HG03565 (cell line): ENCODE measurements at regions not wholly inside any gene's neighbourhood (a gene's known extent, or its start where the extent isn't known, plus 50 kb on each side); places are given as distances from the start of the nearest gene placed in this dataset.
"Not testable (repeated sequence)": the region's sequence is repeated elsewhere in the genome, so short reads cannot be mapped to it uniquely, and the experiment has no call there.

ENCODE experiments used
- ATAC-seq: cut with Tn5 transposase; IDR thresholded peaks from one replicate; pipeline ENCODE4 v1.9.1; 2021; ENCODE audit warnings: mild to moderate bottlenecking, moderate library complexity; ENCODE audit not compliant: unreplicated experiment

- ATAC-seq, result no peak
These were observed 158.1 kb upstream of the ZNF521 start for GRCh38 chr18:25510096-25510495.

- no peak for ATAC-seq
These were observed 151.7 kb upstream of the ZNF521 start for GRCh38 chr18:25503567-25504081.

GRCh38 chr18:25497151-25497794 is 145.3 kb upstream of the ZNF521 start:
- ATAC-seq, result no peak

GRCh38 chr18:25496544-25496943 is 144.6 kb upstream of the ZNF521 start:
- ATAC-seq, result no peak

- ATAC-seq, result no peak
These were observed 143.6 kb upstream of the ZNF521 start for GRCh38 chr18:25495606-25496005.

- no peak for ATAC-seq
These were observed 142.9 kb upstream of the ZNF521 start for GRCh38 chr18:25494888-25495287.

GRCh38 chr18:25493401-25493800 is 141.4 kb upstream of the ZNF521 start:
- no peak for ATAC-seq

GRCh38 chr18:25490316-25490715 is 138.3 kb upstream of the ZNF521 start:
- no peak for ATAC-seq

GRCh38 chr18:25473008-25473407 is 121.0 kb upstream of the ZNF521 start:
- ATAC-seq, result no peak

- ATAC-seq, result not testable (repeated sequence)
These were observed 119.0 kb upstream of the ZNF521 start for GRCh38 chr18:25470756-25471524.

GRCh38 chr18:25470062-25470461 is 118.1 kb upstream of the ZNF521 start:
- ATAC-seq, result no peak

GRCh38 chr18:25469489-25469888 is 117.5 kb upstream of the ZNF521 start:
- ATAC-seq, result no peak

GRCh38 chr18:25467226-25467987 is 115.4 kb upstream of the ZNF521 start:
- ATAC-seq, result no peak

GRCh38 chr18:25465152-25465732 is 113.3 kb upstream of the ZNF521 start:
- ATAC-seq, result no peak

- ATAC-seq, result no peak
These were observed 112.3 kb upstream of the ZNF521 start for GRCh38 chr18:25464227-25464626.

- no peak for ATAC-seq
These were observed 111.8 kb upstream of the ZNF521 start for GRCh38 chr18:25463726-25464125.

- no peak for ATAC-seq
These were observed 107.8 kb upstream of the ZNF521 start for GRCh38 chr18:25459814-25460213.

- no peak for ATAC-seq
These were observed 105.6 kb upstream of the ZNF521 start for GRCh38 chr18:25457601-25458000.

- no peak for ATAC-seq
These were observed 105.2 kb upstream of the ZNF521 start for GRCh38 chr18:25457126-25457525.

- no peak for ATAC-seq
These were observed 104.5 kb upstream of the ZNF521 start for GRCh38 chr18:25456334-25457010.

- no peak for ATAC-seq
These were observed 103.7 kb upstream of the ZNF521 start for GRCh38 chr18:25455646-25456045.
